Endodermal cell (in vitro differentiated cells): ENCODE measurements at regions not wholly inside any gene's neighbourhood (a gene's known extent, or its start where the extent isn't known, plus 50 kb on each side); places are given as distances from the start of the nearest gene placed in this dataset.

Experiments
- DNase-seq: peaks from one replicate; pipeline ENCODE4 v3.0.0-alpha.2; 2017
- H3K27ac ChIP-seq: 2 replicates; pipeline ENCODE4 v1.5.1; 2013; ENCODE audit warnings: mild to moderate bottlenecking, low read depth, low read length, moderate library complexity
- H3K27me3 ChIP-seq: 2 replicates; pipeline ENCODE4 v1.6.1; 2013; ENCODE audit warnings: mild to moderate bottlenecking, low read length, moderate library complexity; ENCODE audit not compliant: insufficient read depth, control insufficient read depth, poor library complexity, severe bottlenecking
- H3K36me3 ChIP-seq: 2 replicates; pipeline ENCODE4 v1.7.0; 2013; ENCODE audit warnings: mild to moderate bottlenecking, low read length, moderate library complexity; ENCODE audit not compliant: control insufficient read depth, insufficient read depth
- H3K4me1 ChIP-seq: one replicate; pipeline ENCODE4 v1.7.0; 2013; ENCODE audit warnings: low read length; ENCODE audit not compliant: control insufficient read depth, insufficient read depth
- H3K4me3 ChIP-seq: 2 replicates; pipeline ENCODE4 v1.5.1; 2013; ENCODE audit warnings: mild to moderate bottlenecking, low read length, moderate library complexity
- H3K9ac ChIP-seq: 2 replicates; pipeline ENCODE4 v1.6.1; 2013; ENCODE audit warnings: mild to moderate bottlenecking, low read length, moderate library complexity; ENCODE audit not compliant: poor library complexity, severe bottlenecking; ENCODE audit errors: extremely low read depth
- H3K9me3 ChIP-seq: 2 replicates; pipeline ENCODE4 v1.6.1; 2013; ENCODE audit warnings: mild to moderate bottlenecking, low read length, moderate library complexity; ENCODE audit not compliant: control insufficient read depth
- H3K27ac Mint-ChIP-seq: 2 replicates; pipeline ENCODE4 v1.8.0; 2020; ENCODE audit warnings: mixed read lengths
- H3K27me3 Mint-ChIP-seq: 2 replicates; pipeline ENCODE4 v1.8.0; 2021; ENCODE audit warnings: mild to moderate bottlenecking, mixed read lengths; ENCODE audit not compliant: insufficient read depth
- H3K36me3 Mint-ChIP-seq: 2 replicates; pipeline ENCODE4 v1.8.0; 2020; ENCODE audit warnings: low read depth, mixed read lengths
- H3K4me1 Mint-ChIP-seq: 2 replicates; pipeline ENCODE4 v1.8.0; 2020; ENCODE audit warnings: mixed read lengths
- H3K4me3 Mint-ChIP-seq: 2 replicates; pipeline ENCODE4 v1.8.0; 2020; ENCODE audit warnings: mild to moderate bottlenecking, moderate library complexity, mixed read lengths
- H3K9me3 Mint-ChIP-seq: 2 replicates; pipeline ENCODE4 v1.8.0; 2020; ENCODE audit warnings: mild to moderate bottlenecking, mixed read lengths
- CTCF ChIP-seq: fragments of 200-600 bp; sonication (generic); conservative IDR thresholded peaks from 2 replicates; pipeline ENCODE4 v1.5.0; 2021; ENCODE audit warnings: antibody characterized with exemption, mild to moderate bottlenecking
- WGBS, 2 experiments: methylation state at CpG; one replicate each; pipeline versions ENCODE4 v1.1.5 to v1.1.7; 2013; ENCODE audit warnings: missing lambda C conversion rate in 2 of 2, mixed read lengths in 1 of 2; ENCODE audit not compliant: insufficient coverage in 1 of 2, insufficient read length in 1 of 2; 5-methylcytosine and 5-hydroxymethylcytosine counted together

- TF ChIP-seq CTCF = no peak
- Mint-ChIP-seq H3K4me1 (peaks cover 9% of the 10 kb centered on the region), H3K9me3 (no peaks in the 10 kb centered on the region), H3K27me3 (no peaks in the 10 kb centered on the region), H3K27ac (no peak overlapping the region), H3K4me3 (no peak overlapping the region), H3K36me3 (no peaks in the 10 kb centered on the region)
- Histone ChIP-seq H3K9me3 (no peaks in the 10 kb centered on the region), H3K27ac (no peak overlapping the region), H3K4me1 (no peaks in the 10 kb centered on the region), H3K27me3 (no peaks in the 10 kb centered on the region), H3K9ac (no peak overlapping the region), H3K36me3 (no peaks in the 10 kb centered on the region), H3K4me3 (no peak overlapping the region)
- 96 to 100% methylated on average over 1 to 4 of the region's 4 CpGs for WGBS, 2 experiments
- no peak for DNase-seq
These were observed 326.3 kb upstream of the ZNF521 start for GRCh38 chr18:25678221-25678620.

GRCh38 chr18:25675123-25675850, 323.3 kb upstream of the ZNF521 start:
- no peak for TF ChIP-seq CTCF
- WGBS, 2 experiments = 52 to 72% methylated on average over 4 to 8 of the region's 8 CpGs
- H3K4me3 Mint-ChIP-seq = no peak overlapping the region
- peaks cover 9% of the 10 kb centered on the region for H3K4me1 Mint-ChIP-seq
- H3K36me3 Mint-ChIP-seq = no peaks in the 10 kb centered on the region
- no peak for DNase-seq
- no peak overlapping the region for H3K4me3 ChIP-seq
- no peaks in the 10 kb centered on the region for H3K36me3 ChIP-seq
- no peaks in the 10 kb centered on the region for H3K27me3 Mint-ChIP-seq
- H3K27ac Mint-ChIP-seq = peak overlapping the region; percentile 87
- no peak overlapping the region for H3K9ac ChIP-seq
- no peak overlapping the region for H3K27ac ChIP-seq
- H3K27me3 ChIP-seq = no peaks in the 10 kb centered on the region
- no peaks in the 10 kb centered on the region for H3K9me3 ChIP-seq
- no peaks in the 10 kb centered on the region for H3K9me3 Mint-ChIP-seq
- H3K4me1 ChIP-seq = no peaks in the 10 kb centered on the region

- Mint-ChIP-seq H3K4me3 (no peak overlapping the region), H3K27me3 (no peaks in the 10 kb centered on the region), H3K9me3 (no peaks in the 10 kb centered on the region), H3K36me3 (no peaks in the 10 kb centered on the region), H3K27ac (no peak overlapping the region), H3K4me1 (peaks cover 9% of the 10 kb centered on the region)
- Histone ChIP-seq H3K27ac (no peak overlapping the region), H3K9me3 (no peaks in the 10 kb centered on the region), H3K4me1 (no peaks in the 10 kb centered on the region), H3K9ac (no peak overlapping the region), H3K4me3 (no peak overlapping the region), H3K27me3 (no peaks in the 10 kb centered on the region), H3K36me3 (no peaks in the 10 kb centered on the region)
- no peak for TF ChIP-seq CTCF
- no peak for DNase-seq
- 89% methylated on average over 1 of the region's 1 CpG; no CpG with 5 or more reads in 1 of the 2 experiments for WGBS, 2 experiments
These were observed 322.2 kb upstream of the ZNF521 start for GRCh38 chr18:25674183-25674582.
